K562 (cell line): ENCODE measurements at regions not wholly inside any gene's neighbourhood (a gene's known extent, or its start where the extent isn't known, plus 50 kb on each side); places are given as distances from the start of the nearest gene placed in this dataset.
A peak's percentile ranks its signal among the peaks of the same experiment; 100 is the strongest.

ENCODE experiments used
- ATF1 ChIP-seq, 2 experiments: fragments of 450-650 bp in 1 of 2; IDR thresholded peaks; 2 replicates each; pipeline ENCODE4 v1.6.1; 2016; ENCODE audit warnings: missing compliant biosample characterization in 1 of 2, missing genetic modification characterization in 1 of 2
- CREM ChIP-seq: IDR thresholded peaks from 2 replicates; pipeline ENCODE4 v1.6.1; 2014; ENCODE audit warnings: antibody characterized with exemption, low read depth
- CTCFL ChIP-seq: IDR thresholded peaks from 2 replicates; pipeline ENCODE4 v1.6.1; 2011; ENCODE audit warnings: borderline replicate concordance, low read depth, mild to moderate bottlenecking, moderate library complexity, low read length; ENCODE audit not compliant: insufficient read depth, poor library complexity, severe bottlenecking
- DDX20 ChIP-seq: fragments of 450-650 bp; IDR thresholded peaks from 2 replicates; pipeline ENCODE4 v1.6.1; 2016; ENCODE audit warnings: missing genetic modification characterization, low read depth, mild to moderate bottlenecking, missing compliant biosample characterization, moderate library complexity
- DPF2 ChIP-seq: fragments of 450-650 bp; IDR thresholded peaks from 2 replicates; pipeline ENCODE4 v1.6.1; 2016
- KHSRP ChIP-seq: fragments of 450-650 bp; IDR thresholded peaks from 2 replicates; pipeline ENCODE4 v1.6.1; 2017
- MYC ChIP-seq, 2 experiments: fragments of 250-450 bp in 1 of 2; sonication (Bioruptor Pico) in 1 of 2; IDR thresholded peaks; 2 replicates each; pipeline versions ENCODE4 v1.5.1 to v1.6.1; 2012 to 2021; ENCODE audit warnings: low read depth in 2 of 2, borderline replicate concordance in 1 of 2, improper control_type of control experiment in 1 of 2, low read length in 1 of 2, mild to moderate bottlenecking in 1 of 2, moderate library complexity in 1 of 2
- TF ChIP-seq, protein P1 (sequence below): fragments of 450-650 bp; IDR thresholded peaks from 2 replicates; pipeline ENCODE4 v1.6.1; 2016; ENCODE audit warnings: mild to moderate bottlenecking, moderate library complexity
- TF ChIP-seq, protein P2 (sequence below): sonication (generic); formaldehyde crosslinking; IDR thresholded peaks from 2 replicates; pipeline ENCODE4 v1.9.0; 2022; ENCODE audit warnings: mild to moderate bottlenecking, missing genetic modification reagents
- TF ChIP-seq, protein P3 (sequence below), 2 experiments: IDR thresholded peaks; 2 replicates each; pipeline ENCODE4 v1.6.1; 2011; ENCODE audit warnings: borderline replicate concordance in 1 of 2, control low read depth in 1 of 2, low read depth in 1 of 2, low read length in 1 of 2, mild to moderate bottlenecking in 1 of 2, mixed read lengths in 1 of 2, moderate library complexity in 1 of 2; ENCODE audit not compliant: insufficient read depth in 1 of 2, insufficient read length in 1 of 2, poor library complexity in 1 of 2, severe bottlenecking in 1 of 2; ENCODE audit errors: extremely low read depth in 1 of 2

DNA sequence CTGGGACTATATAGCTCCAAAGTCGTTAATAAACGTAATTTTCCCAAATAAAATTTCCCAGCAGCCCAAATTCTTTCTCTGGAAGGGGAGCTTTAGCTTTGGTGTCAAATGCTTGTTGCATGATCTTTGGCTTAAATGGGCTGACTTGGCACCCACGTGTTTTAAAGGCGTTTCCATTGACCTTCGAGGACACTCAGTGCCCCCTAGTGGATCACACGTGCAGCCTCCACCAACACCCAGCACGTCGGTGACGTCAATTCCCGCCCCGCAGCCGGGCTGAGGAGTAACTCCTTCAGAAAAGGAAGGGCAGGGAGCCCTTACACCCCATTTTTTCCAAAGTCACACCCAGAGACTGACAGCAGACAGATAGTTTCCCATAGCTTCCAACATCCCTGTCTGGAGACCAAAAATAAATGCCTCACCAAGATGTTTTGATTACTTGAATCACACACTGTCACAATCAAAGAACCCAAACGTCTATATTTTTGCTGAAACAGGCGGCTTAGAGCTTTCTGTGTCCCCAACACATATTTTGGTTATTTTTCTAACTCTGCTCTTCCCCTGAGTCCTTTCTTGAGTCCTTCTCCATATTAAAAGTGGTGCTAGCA lies 707.9 kb downstream of the AACS start (continued):
- TF ChIP-seq, protein P1, sequence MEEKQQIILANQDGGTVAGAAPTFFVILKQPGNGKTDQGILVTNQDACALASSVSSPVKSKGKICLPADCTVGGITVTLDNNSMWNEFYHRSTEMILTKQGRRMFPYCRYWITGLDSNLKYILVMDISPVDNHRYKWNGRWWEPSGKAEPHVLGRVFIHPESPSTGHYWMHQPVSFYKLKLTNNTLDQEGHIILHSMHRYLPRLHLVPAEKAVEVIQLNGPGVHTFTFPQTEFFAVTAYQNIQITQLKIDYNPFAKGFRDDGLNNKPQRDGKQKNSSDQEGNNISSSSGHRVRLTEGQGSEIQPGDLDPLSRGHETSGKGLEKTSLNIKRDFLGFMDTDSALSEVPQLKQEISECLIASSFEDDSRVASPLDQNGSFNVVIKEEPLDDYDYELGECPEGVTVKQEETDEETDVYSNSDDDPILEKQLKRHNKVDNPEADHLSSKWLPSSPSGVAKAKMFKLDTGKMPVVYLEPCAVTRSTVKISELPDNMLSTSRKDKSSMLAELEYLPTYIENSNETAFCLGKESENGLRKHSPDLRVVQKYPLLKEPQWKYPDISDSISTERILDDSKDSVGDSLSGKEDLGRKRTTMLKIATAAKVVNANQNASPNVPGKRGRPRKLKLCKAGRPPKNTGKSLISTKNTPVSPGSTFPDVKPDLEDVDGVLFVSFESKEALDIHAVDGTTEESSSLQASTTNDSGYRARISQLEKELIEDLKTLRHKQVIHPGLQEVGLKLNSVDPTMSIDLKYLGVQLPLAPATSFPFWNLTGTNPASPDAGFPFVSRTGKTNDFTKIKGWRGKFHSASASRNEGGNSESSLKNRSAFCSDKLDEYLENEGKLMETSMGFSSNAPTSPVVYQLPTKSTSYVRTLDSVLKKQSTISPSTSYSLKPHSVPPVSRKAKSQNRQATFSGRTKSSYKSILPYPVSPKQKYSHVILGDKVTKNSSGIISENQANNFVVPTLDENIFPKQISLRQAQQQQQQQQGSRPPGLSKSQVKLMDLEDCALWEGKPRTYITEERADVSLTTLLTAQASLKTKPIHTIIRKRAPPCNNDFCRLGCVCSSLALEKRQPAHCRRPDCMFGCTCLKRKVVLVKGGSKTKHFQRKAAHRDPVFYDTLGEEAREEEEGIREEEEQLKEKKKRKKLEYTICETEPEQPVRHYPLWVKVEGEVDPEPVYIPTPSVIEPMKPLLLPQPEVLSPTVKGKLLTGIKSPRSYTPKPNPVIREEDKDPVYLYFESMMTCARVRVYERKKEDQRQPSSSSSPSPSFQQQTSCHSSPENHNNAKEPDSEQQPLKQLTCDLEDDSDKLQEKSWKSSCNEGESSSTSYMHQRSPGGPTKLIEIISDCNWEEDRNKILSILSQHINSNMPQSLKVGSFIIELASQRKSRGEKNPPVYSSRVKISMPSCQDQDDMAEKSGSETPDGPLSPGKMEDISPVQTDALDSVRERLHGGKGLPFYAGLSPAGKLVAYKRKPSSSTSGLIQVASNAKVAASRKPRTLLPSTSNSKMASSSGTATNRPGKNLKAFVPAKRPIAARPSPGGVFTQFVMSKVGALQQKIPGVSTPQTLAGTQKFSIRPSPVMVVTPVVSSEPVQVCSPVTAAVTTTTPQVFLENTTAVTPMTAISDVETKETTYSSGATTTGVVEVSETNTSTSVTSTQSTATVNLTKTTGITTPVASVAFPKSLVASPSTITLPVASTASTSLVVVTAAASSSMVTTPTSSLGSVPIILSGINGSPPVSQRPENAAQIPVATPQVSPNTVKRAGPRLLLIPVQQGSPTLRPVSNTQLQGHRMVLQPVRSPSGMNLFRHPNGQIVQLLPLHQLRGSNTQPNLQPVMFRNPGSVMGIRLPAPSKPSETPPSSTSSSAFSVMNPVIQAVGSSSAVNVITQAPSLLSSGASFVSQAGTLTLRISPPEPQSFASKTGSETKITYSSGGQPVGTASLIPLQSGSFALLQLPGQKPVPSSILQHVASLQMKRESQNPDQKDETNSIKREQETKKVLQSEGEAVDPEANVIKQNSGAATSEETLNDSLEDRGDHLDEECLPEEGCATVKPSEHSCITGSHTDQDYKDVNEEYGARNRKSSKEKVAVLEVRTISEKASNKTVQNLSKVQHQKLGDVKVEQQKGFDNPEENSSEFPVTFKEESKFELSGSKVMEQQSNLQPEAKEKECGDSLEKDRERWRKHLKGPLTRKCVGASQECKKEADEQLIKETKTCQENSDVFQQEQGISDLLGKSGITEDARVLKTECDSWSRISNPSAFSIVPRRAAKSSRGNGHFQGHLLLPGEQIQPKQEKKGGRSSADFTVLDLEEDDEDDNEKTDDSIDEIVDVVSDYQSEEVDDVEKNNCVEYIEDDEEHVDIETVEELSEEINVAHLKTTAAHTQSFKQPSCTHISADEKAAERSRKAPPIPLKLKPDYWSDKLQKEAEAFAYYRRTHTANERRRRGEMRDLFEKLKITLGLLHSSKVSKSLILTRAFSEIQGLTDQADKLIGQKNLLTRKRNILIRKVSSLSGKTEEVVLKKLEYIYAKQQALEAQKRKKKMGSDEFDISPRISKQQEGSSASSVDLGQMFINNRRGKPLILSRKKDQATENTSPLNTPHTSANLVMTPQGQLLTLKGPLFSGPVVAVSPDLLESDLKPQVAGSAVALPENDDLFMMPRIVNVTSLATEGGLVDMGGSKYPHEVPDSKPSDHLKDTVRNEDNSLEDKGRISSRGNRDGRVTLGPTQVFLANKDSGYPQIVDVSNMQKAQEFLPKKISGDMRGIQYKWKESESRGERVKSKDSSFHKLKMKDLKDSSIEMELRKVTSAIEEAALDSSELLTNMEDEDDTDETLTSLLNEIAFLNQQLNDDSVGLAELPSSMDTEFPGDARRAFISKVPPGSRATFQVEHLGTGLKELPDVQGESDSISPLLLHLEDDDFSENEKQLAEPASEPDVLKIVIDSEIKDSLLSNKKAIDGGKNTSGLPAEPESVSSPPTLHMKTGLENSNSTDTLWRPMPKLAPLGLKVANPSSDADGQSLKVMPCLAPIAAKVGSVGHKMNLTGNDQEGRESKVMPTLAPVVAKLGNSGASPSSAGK: peak; percentile 80
- no peak for TF ChIP-seq DPF2
- no peak for TF ChIP-seq KHSRP
- TF ChIP-seq, protein P2, sequence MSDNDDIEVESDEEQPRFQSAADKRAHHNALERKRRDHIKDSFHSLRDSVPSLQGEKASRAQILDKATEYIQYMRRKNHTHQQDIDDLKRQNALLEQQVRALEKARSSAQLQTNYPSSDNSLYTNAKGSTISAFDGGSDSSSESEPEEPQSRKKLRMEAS (CRISPR knock-in tag): 0 out of 2 replicates have a peak, but pooled peaks have one; percentile 20
- peak; percentile 70 for TF ChIP-seq CREM
- TF ChIP-seq ATF1 (CRISPR knock-in tag; IDR thresholded peaks at IDR 0.05): no peak
- peak; percentile 66 for TF ChIP-seq ATF1 (tag; IDR thresholded peaks at IDR 0.05)
- no peak for TF ChIP-seq DDX20
- TF ChIP-seq, protein P3, sequence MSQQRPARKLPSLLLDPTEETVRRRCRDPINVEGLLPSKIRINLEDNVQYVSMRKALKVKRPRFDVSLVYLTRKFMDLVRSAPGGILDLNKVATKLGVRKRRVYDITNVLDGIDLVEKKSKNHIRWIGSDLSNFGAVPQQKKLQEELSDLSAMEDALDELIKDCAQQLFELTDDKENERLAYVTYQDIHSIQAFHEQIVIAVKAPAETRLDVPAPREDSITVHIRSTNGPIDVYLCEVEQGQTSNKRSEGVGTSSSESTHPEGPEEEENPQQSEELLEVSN (IDR thresholded peaks at IDR 0.05; ENCODE audit: borderline replicate concordance in 1 of 2, extremely low read depth in 1 of 2, insufficient read depth in 1 of 2, insufficient read length in 1 of 2, low read depth in 1 of 2, low read length in 1 of 2, poor library complexity in 1 of 2, severe bottlenecking in 1 of 2): peak; percentile 55 to 83
- TF ChIP-seq MYC (IDR thresholded peaks at IDR 0.05; ENCODE audit: low read depth, low read length): peak; percentile 42; the same call in 1 of the 2 replicates
- TF ChIP-seq MYC (CRISPR knock-in tag; IDR thresholded peaks at IDR 0.05; ENCODE audit: borderline replicate concordance, low read depth): no peak
- peak; percentile 58 for TF ChIP-seq CTCFL
